HG03066 (cell line): ENCODE measurements at regions not wholly inside any gene's neighbourhood (a gene's known extent, or its start where the extent isn't known, plus 50 kb on each side); places are given as distances from the start of the nearest gene placed in this dataset.
"Not testable (repeated sequence)": the region's sequence is repeated elsewhere in the genome, so short reads cannot be mapped to it uniquely, and the experiment has no call there.

Experiments
- ATAC-seq: cut with Tn5 transposase; IDR thresholded peaks from one replicate; pipeline ENCODE4 v1.9.1; 2021; ENCODE audit warnings: low read depth; ENCODE audit not compliant: unreplicated experiment

DNA sequence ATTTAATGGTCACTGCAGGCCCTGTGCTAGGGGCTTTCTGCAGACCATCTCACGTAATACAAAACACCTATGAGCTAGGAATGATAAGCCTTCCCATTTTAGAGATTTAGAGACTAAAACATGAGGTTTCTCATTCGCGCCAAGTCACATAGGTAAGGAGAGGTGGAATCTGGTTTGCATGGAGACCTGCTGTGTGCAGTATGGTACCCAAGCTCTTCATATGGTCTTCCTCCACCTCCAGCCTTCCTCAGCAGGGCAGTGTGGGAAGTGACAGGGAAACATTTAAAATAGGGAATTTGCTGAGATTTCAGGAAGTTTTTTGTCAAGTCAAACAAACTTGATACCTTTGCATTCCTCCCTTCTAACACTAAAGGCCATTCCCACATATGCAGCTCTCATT lies 337.6 kb downstream of the IL20RB start:
- ATAC-seq, result no peak

DNA sequence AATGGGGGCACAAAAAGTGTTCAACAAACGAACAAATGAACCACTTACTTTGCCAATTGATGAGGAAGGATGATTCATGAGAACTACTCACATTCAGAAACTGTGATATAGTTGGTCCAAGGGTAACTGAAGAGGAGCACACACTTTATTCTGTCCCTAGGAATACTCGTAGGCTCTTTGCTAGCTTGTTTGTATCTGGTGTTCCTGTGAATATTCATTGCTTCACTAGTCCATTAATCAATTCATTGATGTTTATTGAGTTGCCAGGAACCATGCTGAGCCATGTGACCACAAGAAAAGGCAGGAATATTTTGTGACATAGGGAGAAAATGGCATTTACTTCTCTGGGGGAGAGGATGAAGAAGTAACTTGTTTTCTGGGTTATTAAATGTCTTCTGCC lies 338.3 kb downstream of the IL20RB start:
- ATAC-seq, result no peak

DNA sequence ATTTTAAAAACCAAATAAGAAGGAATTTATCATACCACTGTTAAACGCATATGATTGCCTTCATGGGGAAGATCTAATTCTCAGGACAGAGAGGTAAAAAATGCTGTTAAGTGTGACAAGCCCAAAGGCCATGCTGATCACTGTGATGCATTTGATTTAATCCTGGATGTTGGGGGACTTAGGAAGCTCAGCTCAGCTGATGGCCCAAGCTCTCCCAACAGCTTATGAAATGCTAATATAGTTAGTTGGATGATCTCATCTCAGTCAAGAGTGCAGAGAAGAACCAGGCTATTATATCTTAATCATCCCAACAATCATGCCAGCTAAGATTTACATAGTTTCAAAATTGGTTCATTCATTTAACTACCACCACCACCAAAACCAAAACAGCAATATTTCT lies 340.0 kb downstream of the IL20RB start:
- ATAC-seq, result no peak

DNA sequence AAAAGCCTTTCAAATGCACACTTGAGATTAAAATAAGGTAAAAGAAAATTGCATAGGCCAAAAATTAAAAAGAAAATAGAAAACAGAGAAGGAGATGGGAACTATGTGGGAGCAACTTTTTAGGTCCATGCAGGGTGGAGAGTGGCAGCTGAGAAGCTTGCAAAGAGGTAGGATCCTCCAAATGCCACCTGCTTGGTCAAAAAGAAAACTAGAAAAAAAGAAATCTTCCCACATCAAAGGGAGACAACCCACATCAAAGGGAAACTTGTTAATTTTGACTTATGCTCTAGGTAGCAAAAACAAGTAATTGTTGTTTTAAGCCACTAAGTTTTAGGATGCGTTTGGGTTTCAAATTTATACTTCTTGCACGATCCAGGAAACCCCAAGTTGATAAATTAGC lies 342.9 kb downstream of the IL20RB start:
- ATAC-seq, result no peak

DNA sequence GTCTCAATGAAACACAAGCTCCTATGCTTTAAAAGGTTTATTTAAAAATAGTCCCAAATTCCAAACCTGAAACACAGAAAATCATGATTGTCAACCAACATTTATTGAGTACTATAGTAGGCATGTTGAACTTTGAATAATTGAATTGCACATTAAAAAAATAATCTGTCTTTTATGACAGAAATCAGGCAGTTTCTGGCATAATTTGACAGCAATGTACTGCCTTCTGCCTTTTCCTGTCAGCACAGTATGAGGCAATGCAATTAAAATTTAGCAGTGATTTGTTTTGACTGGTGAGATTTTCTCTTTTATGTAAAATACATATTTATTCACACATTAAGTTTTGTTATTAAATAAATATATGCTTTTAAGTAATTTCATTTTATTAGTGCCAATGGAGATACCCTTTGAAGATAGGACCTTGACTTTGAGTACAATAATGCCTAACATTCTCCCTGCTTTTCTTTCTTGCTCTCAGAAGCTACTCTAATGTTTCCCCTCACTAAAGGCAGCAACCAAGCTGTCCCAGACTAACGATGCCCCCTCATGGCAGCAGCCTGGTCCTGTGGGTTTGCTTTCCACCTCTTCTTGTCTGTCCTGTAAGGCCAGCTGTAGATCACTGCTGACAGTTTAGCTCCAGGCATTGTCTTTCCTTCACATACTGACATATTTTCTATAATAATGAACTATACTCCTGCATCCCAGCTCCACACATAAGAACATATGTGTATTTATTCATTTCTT lies 346.7 kb downstream of the IL20RB start:
- no peak for ATAC-seq

DNA sequence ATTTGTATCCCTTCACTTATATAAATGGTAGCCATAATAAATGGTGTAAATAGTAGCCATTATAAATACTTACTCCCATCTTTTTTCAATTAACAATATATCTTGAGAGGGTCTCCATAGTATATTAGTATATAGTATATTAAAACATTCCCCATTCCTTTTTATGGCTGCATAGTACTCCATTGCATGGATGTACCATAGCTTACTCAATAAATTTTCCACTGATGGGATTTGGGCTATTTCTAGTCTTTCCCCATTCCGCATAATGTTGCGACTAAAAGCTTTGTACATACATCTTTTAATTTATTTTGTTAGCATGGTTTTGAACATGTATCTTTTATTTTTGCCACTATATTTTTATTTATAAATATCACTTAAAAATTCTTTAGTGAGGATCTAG lies 366.3 kb downstream of the IL20RB start:
- ATAC-seq, result no peak

DNA sequence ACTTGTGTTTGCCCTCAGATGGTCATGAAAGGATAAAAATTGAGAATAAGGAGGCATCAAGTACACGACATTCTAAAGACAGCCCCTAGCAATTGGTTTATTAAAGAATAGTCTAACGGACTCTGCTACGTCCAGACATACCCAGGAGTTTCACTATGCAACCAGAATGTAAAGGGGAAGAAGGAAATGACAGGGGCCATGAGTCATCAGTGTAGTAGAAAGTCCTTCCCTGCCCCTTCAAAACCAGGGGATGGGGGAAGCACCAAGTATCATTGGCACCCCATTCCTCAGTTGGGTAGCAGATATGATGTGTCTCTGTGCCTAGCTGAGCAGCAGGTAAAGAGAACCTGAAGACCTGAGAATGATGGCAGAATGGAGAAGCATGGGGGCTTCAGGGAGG lies 367.4 kb downstream of the IL20RB start:
- ATAC-seq, result no peak

DNA sequence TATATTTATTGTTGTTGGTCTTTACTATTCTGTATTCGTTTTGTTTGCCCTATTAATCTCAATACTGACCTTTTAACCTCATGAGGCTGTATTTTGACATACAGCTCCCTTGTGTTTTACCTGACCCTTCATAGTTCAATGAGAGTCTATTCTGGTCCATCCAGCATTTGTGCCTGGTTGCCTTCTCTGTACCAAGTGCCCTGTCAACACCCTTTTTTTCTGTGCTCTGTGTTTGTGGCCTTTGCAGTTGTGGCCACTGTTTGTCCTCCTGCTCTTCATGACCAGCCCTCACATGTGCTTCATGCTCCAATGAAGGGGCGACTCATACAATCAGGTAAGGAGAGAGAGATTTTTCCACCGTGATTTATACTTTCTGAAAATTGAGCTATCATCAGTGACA lies 368.2 kb downstream of the IL20RB start:
- ATAC-seq, result no peak

DNA sequence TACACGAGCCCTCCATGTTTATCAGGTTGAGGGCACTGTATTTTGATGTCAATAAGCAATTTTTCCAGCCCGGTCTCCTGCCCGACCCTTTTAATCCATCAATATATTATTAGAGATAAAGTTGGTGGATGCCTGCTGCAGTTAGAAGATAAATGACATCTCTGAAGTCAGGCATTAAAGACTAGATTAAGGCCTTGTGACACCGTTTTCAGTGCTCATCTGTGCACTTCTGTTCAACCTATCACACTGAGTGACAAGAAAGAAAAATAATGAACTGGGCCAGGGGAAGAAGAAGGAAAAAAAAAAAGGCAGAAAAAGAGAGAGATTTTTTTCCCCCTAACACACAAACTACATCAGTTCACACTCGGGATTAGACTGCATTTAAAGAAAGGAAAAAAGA lies 371.8 kb downstream of the IL20RB start:
- no peak for ATAC-seq

DNA sequence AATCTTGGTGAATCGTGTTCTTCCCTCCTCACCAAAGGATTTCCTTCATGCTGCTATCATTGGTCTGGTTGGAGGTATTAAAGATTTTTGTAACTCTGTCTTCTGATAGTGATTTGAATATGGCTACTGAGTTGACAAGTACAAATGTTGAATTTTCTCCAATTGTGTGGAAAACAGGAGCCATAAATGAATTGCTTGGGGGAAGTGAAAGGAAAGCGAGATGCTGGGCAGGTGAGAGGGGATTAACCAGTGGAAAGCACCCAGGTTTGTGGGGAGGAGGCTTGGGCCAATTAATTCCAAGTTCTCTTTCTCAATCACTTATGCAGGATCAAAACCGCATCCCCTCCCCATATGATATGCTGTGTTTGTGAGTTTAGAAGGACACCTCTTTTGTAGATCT lies 372.5 kb downstream of the IL20RB start:
- ATAC-seq, result no peak

DNA sequence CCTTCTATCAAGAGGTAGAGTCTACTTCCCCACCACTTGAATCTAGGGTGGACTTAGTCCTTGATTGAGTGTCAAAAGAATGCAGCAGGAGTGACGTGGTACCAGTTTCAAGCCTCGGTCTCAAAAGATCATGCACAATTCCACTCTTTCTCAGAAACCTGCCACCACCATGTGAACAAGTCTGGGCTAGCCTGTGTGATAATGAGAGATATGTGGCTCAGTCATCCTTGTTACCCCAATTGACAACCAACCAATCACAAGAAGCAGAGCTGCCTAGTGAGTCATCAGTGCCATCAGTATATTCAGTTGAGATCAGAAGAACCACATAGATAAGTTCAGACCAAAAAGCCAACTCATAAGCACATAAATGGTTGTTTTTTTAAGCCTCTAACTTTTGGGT lies 374.5 kb downstream of the IL20RB start:
- no peak for ATAC-seq

DNA sequence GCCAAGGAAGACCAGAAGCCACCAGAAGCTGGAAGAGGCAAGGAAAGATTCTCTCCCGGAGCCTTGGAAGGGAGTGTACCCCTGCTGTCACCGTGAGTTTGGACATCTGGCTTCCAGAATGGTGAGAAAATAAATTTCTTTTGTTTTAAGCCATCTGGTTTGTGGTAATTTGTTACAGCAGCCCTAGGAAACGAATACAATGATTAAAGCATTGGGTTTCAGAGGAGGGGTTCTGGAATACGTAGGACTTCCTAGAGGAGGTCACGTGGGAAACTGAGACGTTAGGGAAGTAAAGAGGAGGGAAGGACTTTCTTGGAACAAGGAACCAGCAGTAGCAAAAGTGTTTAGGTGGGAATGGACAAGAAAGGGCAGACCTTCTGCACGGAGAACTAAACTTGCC lies 377.7 kb downstream of the IL20RB start:
- ATAC-seq, result no peak

DNA sequence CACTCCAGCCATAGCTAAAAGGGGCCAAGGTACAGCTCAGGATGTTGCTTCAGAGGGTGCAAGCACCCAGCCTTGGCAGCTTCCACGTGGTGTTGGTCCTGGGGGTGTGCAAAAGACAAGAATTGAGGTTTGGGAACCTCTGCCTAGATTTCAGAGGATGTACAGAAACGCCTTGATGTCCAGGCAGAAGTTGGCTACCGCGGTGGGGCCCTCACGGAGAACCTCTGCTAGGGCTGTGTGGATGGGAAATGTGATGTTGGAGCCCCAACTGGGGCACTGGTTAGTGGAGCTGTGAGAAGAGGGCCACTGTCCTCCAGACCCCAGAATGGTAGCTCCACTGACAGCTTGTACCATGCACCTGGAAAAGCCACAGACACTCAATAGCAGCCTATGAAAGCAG lies 380.6 kb downstream of the IL20RB start:
- ATAC-seq, result not testable (repeated sequence)

DNA sequence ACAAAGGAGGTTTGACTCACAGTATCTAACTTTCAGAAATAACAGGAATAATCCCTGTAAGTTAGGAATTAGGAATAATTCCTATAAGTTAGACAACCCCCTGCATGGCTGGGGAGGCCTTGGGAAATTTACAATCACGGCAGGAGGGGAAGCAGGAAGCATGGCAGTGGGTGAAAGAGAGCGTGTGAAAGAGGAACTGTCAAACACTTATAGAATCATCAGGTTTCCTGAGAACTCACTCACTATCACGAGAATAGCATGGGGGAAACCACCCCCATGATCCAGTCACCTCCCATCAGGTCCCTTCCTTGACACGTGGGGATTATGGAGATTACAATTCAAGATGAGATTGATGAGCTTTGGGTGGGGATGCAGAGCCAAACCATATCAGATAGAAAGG lies 385.5 kb downstream of the IL20RB start:
- no peak for ATAC-seq

DNA sequence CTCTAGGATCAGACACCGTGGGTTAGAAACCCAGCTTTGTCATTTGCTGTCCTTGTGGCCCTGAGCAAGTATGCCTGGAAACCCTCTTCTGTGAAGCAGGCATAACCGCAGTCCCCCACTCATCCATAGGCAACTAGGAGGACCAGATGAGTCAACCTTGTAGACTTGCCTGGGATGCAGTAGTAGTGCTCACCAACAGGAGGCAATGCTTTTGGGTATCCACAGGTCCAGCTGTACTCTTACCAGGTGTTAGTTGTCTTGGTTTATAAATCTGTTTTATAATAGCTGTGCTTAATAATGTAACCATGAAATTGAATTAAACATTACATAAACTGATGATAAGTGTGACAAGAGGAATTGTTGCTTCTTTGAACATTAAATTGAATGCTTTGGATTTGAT lies 389.3 kb downstream of the IL20RB start:
- ATAC-seq, result no peak

DNA sequence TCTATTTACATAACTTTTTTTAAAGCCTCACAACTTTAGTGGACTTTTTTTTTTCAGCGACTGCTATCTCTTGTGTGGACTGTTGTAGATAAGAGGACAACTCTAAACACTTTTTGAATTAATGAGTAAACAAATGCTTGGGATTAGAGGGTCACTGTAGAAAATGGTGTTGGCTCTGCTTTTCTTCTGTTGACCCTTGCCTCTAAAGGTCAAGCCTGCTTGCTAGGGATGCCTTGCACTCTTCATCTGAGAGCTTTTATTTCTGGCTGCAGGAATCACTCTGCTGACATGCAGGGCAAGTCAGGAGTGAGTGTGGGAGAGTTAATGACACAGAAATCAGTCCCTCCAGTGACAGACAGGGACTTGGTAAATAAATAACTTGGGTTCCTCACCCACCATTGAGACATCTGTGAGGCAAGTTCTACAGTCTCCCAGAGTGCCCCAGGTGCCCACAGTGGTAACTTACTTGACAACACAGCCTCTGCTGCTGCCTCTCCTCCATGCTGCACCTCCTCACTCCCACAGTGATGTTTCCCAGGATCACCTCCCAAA lies 390.1 kb downstream of the IL20RB start:
- no peak for ATAC-seq

DNA sequence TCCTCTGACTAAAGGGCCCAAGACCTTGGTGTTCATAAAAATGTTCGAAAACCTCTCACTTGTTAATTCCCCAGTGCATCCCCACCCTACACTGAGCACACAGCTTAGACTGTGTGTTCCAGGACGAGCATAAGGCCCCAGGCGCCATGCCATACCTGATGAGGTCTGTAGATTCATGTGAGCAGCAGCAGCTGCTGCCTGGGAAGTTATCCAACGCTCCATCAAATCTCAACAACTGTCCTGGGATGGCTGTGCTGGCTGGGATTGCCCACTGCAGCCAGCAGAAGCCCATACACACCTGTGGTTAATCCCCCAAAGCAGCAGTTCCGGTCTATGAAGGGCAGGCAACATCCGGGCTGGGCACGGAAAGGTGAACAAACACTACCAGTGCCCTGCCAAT lies 391.2 kb downstream of the IL20RB start:
- ATAC-seq, result no peak

DNA sequence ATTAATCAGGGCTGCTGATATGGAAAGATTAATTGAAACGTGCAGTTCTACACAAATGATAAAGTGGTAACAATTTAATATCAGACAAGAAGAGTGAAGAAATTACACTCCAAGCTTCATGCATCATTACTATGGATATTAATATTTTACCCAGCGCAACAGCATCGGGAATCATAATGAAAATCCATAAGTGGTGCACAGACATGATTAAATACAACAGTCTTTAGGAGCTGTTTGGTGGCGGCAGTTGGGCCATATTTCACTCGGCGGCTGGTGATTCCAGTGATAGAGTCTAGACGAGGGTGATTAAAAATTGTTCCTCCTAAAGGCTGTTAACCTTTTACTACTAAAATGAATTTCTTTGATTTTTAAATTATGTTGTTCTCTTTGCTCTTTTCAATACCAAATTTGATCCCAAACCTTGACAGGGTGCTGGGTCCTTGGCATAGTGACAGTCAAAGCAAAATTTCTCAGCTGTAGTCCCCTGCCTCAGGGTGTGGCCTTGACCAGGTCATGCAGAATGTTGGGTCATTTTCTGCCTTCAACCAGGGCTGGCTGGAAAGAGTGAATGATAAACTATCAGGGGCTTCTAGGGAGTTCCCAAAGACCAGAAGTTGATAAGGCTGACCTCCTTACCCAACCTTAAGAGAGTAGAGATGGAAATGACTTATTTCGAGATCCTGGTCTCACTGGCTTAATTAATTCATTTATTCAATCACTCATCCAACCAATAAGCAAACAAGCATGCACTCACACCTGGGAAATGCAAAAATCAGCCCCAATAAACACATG lies 392.0 kb downstream of the IL20RB start:
- ATAC-seq, result no peak

DNA sequence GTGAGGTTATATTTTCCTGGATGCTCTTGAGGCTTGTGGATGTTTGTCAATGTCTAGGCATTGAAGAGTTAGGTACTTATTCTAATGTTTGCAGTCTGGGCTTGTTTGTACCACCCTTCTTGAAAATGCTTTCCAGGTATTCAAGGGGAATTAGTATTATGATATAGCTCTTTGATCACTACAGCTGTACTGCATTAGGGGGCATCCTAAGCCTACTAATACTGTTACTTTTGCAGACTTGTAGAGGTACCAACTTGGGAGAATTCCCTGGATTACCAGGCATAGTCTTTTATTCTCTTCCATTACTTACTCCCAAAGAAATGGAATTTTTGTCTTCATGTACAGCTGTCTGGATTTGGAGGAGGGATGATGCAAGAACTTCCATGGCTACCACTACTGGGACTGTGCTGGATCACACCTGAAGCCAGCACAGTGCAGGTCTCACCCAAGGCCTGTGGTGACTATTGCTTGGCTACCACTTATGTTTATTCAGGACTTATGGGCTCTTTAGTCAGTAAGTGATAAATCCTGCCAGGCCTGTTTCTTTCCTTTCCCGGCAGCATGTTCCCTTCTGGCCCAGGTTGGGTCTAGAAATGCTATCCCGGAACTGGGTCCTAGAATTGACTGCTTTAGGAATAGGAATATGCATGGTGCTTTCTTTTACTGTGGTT lies 402.9 kb downstream of the IL20RB start:
- no peak for ATAC-seq

DNA sequence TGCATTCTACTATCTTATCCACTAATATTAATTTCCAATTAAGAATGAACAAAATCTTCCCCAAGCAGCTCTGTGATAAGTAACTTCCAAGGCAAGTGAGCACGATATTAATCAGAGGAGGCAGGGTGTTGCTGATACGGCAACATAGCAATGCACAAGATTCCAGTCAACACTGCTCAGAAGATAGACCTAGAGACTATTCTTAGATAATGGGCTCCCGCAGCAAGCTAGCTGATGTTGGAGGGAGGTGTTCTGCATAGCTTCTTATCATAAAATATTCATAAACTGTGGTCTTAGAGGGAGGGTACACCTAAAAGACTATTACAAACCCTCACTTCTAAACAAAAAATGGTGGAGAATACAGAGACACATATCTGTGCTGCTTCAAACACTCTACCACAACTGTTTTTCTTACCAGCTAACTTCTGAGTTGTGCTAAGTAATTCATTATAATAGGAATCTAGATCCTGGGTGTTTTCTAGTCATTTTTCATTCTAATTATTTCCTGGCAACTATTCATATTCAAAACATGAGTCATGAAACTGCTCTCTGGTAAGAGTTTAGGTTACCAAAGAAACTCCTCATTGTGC lies 382.0 kb upstream of the SOX14 start:
- no peak for ATAC-seq

DNA sequence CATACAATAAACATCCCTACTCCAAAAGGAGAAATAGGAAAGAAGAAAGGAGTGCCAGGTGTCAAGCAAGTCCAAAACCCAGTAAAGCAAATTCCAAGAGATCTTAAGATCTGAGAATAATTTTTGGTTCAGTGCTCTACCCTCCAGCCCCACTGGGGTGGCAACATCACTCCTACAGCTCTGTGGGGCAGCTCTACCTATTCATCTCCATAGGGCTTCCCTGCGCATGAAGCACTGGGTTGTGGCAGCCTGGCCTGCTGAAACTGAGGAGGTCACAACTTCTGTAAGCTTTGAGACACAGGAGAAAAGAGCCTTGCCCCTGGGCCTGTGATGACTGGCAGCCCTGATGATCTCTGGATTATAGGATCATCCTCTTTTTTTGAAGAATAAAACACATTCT lies 378.2 kb upstream of the SOX14 start:
- ATAC-seq, result no peak
